ENCODE measurements at regions not wholly inside any gene's neighbourhood (a gene's known extent, or its start where the extent isn't known, plus 50 kb on each side); places are given as distances from the start of the nearest gene placed in this dataset.

- no peak for TF ChIP-seq ESRRA (CRISPR knock-in tag; IDR thresholded peaks at IDR 0.05; ENCODE audit: low read depth)
- TF ChIP-seq HOMEZ (CRISPR knock-in tag; IDR thresholded peaks at IDR 0.05; ENCODE audit: low read depth): no peak
- no peak for TF ChIP-seq KDM1A (CRISPR knock-in tag; IDR thresholded peaks at IDR 0.05)
- TF ChIP-seq CHD4 (IDR thresholded peaks at IDR 0.05; ENCODE audit: borderline replicate concordance, low read length): no peak
Measured at GRCh38 chr11:69891421-69892236, 72.4 kb upstream of the FGF3 start.

All from HepG2 (cell line).